HCT116 (cell line): ENCODE measurements at regions not wholly inside any gene's neighbourhood (a gene's known extent, or its start where the extent isn't known, plus 50 kb on each side); places are given as distances from the start of the nearest gene placed in this dataset.
A peak's percentile ranks its signal among the peaks of the same experiment; 100 is the strongest.

Experiments
- ATF3 ChIP-seq: IDR thresholded peaks from 2 replicates; pipeline ENCODE4 v1.6.1; 2012
- CEBPB ChIP-seq: IDR thresholded peaks from 2 replicates; pipeline ENCODE4 v1.6.1; 2012; ENCODE audit warnings: low read depth
- CTCF ChIP-seq, 3 experiments: fragments of 200-600 bp in 1 of 3; sonication (generic) in 1 of 3; IDR thresholded peaks in 2 of 3; conservative IDR thresholded peaks in 1 of 3; 2 replicates each; pipeline ENCODE4 v1.5.1; 2012 to 2017; ENCODE audit warnings: low read depth in 2 of 3, low read length in 2 of 3, antibody characterized with exemption in 1 of 3, borderline replicate concordance in 1 of 3, control low read depth in 1 of 3, mild to moderate bottlenecking in 1 of 3, mixed read lengths in 1 of 3, mixed run types in 1 of 3, moderate library complexity in 1 of 3; ENCODE audit not compliant: insufficient read depth in 1 of 3
- EZH2 ChIP-seq: fragments of 200-600 bp; sonication (generic); IDR thresholded peaks from 2 replicates; pipeline ENCODE4 v1.6.1; 2017; ENCODE audit warnings: antibody characterized with exemption, mixed run types
- EZH2phosphoT487 ChIP-seq: fragments of 200-600 bp; IDR thresholded peaks from 2 replicates; pipeline ENCODE4 v1.6.1; 2018; ENCODE audit warnings: antibody characterized with exemption, borderline replicate concordance
- MAX ChIP-seq: IDR thresholded peaks from 2 replicates; pipeline ENCODE4 v1.6.1; 2012
- POLR2A ChIP-seq: IDR thresholded peaks from 2 replicates; pipeline ENCODE4 v1.7.0; 2011; ENCODE audit warnings: borderline replicate concordance; ENCODE audit not compliant: insufficient read depth, insufficient read length; ENCODE audit errors: extremely low read depth
- POLR2AphosphoS5 ChIP-seq: IDR thresholded peaks from 2 replicates; pipeline ENCODE4 v1.6.1; 2011; ENCODE audit warnings: mild to moderate bottlenecking, low read depth, low read length, moderate library complexity
- RAD21 ChIP-seq: IDR thresholded peaks from 2 replicates; pipeline ENCODE4 v1.6.1; 2012; ENCODE audit warnings: low read depth, mild to moderate bottlenecking
- REST ChIP-seq: IDR thresholded peaks from 2 replicates; pipeline ENCODE4 v1.6.1; 2012; ENCODE audit warnings: low read depth
- SP1 ChIP-seq: IDR thresholded peaks from 2 replicates; pipeline ENCODE4 v1.6.1; 2012; ENCODE audit warnings: low read depth
- SRF ChIP-seq: IDR thresholded peaks from 2 replicates; pipeline ENCODE4 v1.6.1; 2012; ENCODE audit warnings: low read depth
- YY1 ChIP-seq: IDR thresholded peaks from 2 replicates; pipeline ENCODE4 v1.6.1; 2011; ENCODE audit warnings: low read length, low read depth, moderate library complexity, mild to moderate bottlenecking; ENCODE audit not compliant: insufficient replicate concordance; ENCODE audit errors: extremely low read depth
- ZNF274 ChIP-seq: fragments of 200-500 bp; sonication (Bioruptor generic); IDR thresholded peaks from 2 replicates; pipeline ENCODE4 v1.6.1; 2014; ENCODE audit warnings: mild to moderate bottlenecking, low read depth, low read length, inconsistent platforms

GRCh38 chr1:79380078-79380477 is 373.5 kb upstream of the ADGRL4 start:
- TF ChIP-seq CTCF (IDR thresholded peaks at IDR 0.05 in 2 of 3, conservative IDR thresholded peaks at IDR 0.05 in 1 of 3; ENCODE audit: borderline replicate concordance in 1 of 3, insufficient read depth in 1 of 3, low read depth in 2 of 3, low read length in 2 of 3) = peak in 1 of 3 experiments; percentile 44; a peak in 2 of 6 replicates
- TF ChIP-seq MAX = no peak
- no peak for TF ChIP-seq EZH2
- TF ChIP-seq POLR2AphosphoS5 = no peak
- no peak for TF ChIP-seq ZNF274
- no peak for TF ChIP-seq ATF3
- TF ChIP-seq SRF = no peak
- no peak for TF ChIP-seq POLR2A
- no peak for TF ChIP-seq REST
- TF ChIP-seq CEBPB = no peak
- no peak for TF ChIP-seq EZH2phosphoT487
- TF ChIP-seq SP1 = no peak
- no peak for TF ChIP-seq YY1
- no peak for TF ChIP-seq RAD21
